ENCODE measurements at regions not wholly inside any gene's neighbourhood (a gene's known extent, or its start where the extent isn't known, plus 50 kb on each side); places are given as distances from the start of the nearest gene placed in this dataset.

- TF ChIP-seq POLR2A (IDR thresholded peaks at IDR 0.05; ENCODE audit: low read depth, low read length) (no peak), POLR2AphosphoS5 (IDR thresholded peaks at IDR 0.05; ENCODE audit: low read depth, low read length) (no peak), TAF1 (IDR thresholded peaks at IDR 0.05; ENCODE audit: low read depth, low read length) (no peak), SPI1 (IDR thresholded peaks at IDR 0.05; ENCODE audit: low read depth, low read length) (no peak)
Measured at GRCh38 chr15:69941706-69942495, 155.8 kb downstream of the TLE3 start.
